GM18861 (cell line): ENCODE measurements at regions not wholly inside any gene's neighbourhood (a gene's known extent, or its start where the extent isn't known, plus 50 kb on each side); places are given as distances from the start of the nearest gene placed in this dataset.

Experiments
- ATAC-seq: cut with Tn5 transposase; IDR thresholded peaks from one replicate; pipeline ENCODE4 v1.9.1; 2021; ENCODE audit not compliant: unreplicated experiment

DNA sequence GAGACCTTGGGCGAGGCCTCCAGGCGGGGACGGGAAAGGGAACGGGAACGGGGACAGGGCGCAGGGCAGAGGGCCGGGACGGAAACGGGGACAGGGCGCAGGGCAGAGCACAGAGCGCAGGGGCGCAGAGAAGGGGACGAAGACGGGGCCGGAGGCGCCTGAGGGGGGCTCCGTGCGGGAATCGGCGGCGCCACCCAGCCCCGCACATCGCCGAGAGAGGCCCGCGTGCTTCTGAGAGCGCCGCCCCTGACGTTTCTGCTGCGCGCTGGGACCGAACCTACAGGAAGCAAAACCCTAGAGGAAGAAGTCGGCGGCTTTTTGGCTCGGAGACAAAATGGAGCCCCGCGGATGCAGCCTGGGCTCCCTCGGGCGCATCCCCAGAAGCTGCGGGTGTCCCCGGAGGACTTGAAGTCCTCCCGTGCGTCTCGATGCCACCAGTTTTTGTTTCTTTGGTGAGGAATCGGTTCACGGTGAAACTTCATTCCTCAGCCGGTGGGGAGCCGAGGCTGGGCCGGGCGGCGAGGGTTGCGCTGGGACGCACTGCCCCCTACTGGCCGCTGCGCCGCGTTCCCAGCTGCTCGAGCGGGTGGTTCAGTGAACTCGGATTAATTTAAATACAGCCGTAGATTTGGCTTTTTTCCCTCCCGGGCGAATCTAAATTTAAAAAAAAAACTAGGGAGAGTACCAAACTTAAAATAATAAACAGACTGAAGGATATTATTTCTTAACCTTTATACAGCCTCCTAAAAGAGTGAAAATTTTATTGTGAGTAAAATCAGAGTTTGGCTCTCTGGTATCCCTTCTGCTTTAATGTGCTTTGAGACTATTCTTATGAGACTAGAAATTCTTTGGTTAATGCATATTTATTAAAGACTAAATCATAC is 350.0 kb upstream of the ARGLU1 start:
- ATAC-seq: peak; percentile 86

DNA sequence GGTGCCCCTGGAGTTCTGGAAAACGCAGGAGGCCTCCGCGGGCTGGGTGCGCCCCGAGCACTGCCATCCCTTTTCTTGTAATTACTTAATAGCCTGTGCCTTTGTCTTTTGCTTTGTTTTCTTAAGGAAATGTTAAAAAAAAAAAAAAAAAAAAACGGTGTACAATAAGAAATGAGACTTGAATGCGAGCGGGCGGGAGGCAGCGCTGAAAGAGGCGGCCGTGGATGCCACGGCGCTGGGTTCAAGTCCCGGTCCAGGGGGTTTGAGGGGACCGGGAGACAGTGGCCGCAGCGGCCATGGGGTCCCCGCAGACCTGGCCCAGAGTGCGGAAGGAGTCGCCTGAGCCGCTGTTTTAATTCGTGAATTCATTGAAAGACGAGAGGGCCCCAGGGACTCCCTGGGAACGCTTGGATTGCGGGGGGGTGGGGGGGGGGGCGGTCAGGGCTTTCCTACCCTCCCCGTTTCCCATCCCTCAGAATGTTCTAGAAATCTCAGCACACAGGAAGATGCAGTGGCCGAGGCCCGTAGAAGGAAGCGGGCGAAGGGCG is 349.2 kb upstream of the ARGLU1 start:
- ATAC-seq: no peak

DNA sequence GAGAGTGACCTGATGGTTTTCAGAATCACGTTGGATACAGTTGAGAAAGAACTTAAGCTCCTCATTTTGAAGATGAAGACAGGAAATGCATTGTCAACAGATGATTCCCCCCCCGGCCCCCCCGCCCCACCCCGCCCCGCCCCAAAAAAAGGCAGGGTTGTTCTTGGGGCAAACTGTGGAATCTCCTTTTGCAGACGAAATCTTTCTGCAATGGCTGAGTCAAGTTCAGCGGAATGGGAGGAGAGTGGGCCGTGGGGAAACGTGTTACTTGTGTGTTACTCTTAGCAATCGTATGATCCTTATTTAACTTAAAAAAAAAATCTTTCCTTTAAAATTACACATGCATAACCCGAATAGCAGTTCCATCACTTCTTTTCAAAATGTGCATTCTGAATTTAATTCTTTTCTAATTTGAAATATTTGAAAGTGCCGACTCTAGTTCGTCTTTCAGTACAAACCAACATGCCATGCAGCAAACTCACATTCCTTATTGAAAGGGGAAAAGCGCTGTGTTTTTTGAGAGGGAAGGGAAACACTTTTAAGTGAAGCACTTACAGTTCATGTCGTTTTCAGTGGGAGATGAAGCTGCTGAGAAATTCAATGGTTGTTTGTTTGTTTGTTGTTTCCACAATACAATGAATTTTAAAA is 348.5 kb upstream of the ARGLU1 start:
- ATAC-seq: no peak

DNA sequence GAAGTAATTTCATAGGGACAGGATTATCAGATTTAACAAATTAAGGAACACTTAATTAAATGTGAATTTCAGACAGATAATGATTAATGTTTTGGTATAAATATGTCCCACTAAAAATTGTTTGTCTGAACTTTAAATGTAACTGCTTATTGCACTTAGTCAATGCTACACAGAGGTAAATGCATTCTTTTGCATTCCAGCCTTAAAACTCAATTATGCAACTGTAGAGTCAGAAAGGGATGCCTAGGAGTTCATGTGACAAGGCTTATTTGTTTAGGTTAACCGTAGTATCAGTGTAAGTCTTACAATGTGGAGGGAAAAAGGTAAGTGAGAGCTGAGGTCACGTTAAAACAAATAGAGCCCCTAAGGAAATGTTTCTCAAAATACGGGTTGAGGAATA is 347.2 kb upstream of the ARGLU1 start:
- no peak for ATAC-seq

DNA sequence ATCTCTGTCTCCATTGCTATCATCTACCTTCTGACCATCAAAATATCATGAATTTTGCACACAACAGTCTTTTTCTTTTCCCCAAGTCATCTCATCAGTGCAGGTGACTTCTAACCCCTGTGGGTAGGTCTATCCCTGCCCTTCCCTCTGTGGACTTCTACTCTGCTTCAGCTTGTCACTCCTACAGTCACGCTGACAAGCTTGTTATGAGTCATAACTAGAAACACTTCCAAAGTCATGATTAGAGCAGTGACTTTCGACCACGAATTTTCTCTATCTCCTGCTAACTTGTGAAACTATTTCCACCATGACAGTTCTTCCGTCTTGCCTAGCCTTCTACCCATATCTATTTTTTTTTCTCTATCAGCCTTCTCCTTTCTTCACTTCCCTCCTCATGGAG is 343.7 kb upstream of the ARGLU1 start:
- ATAC-seq: no peak

DNA sequence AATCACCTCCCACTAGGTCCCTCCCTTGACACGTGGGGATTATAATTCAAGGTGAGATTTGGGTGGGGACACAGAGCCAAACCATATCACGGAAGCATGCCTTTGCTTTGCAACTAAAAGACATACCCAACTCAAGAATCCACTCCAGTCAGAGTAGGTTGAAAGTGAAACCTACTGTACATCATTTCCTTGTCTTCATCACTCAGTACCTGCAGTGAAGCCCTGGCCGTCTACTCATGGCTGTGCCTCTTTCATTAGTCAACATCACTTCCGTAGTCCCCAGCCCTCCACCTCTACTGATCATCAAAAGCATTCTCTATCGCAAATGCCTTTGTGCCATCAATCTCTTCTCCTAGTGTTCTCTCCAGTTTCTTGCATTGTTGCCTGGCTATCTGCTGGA is 343.1 kb upstream of the ARGLU1 start:
- ATAC-seq: no peak

DNA sequence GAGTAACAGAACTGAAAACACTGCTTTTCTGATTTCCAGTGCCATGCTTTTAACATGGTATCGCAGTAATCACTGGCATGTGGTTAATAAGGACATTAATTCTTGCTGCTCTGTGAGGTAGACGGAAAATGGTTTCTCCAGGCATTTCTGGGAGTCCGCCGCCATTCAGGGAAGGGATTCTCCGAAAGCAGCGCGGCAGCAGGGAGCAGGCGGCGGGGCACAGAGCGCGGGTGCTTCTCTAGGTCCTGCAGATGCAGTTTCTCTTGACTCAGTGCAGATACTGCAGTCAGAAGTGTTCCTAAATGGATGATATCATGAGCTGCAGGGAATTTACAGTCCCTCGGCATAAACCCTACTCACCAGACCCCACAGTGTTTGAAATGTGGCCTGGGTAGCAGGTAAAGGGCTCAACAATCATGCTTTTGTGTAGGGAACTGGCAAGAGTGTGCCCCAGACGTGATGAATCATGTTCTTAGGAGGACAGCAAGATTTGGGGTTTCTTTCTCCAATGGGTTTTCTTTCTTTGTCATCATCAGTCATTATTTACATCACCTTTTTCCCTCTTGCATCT is 338.6 kb upstream of the ARGLU1 start:
- no peak for ATAC-seq

DNA sequence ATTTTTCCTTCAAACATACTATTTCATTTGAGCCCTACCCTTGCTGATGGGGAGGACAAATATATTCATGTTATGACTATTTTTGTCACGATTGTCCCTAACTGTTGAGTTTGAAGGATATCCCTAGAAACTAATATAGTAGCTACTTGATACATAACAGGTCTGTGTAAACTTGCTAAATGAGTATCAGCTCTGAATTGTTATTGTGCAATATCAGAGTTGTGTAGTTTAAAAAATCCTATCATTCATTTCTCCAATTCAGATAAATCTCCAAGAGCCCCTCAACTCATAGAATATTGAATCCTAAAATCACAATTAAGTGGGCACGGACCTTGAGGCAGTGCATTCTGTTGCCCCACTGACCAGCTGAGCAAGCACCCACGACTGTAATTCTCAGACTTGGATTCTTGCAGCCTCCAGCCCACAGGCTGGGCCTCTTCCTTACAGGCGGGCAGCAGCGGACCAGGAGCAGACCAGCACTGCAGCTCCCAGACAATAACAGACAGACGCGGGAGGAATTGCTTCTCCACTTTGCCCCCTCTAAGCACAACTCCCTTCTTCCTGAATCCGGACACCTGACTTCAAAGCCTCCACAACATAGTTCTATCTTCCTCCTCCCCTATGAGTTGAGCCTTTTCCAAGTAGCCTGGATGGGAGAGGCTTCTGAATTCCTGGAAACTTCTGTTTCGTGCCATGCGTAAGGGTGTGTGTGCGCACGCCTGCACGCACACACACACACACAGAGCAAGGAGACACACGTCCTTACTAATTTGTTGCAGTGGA is 337.6 kb upstream of the ARGLU1 start:
- ATAC-seq: no peak

DNA sequence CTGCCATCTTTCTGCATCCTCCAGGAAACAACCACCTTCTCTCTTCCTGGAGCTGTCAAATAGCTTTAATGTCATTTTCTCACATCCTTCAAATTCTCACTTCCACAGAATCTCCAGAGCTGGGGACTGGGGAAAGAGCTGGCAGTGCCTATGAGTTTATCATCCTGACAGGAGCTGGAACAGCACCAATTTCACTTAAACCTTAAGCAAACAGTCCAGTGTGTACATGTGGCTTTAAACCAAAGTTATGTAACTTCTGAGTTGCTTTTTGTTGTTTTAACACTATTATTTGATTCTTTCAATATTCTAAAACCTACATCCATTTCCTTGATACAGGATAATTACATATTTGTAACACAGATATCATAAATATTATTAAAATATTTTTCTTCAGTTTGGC is 331.5 kb upstream of the ARGLU1 start:
- ATAC-seq: no peak

DNA sequence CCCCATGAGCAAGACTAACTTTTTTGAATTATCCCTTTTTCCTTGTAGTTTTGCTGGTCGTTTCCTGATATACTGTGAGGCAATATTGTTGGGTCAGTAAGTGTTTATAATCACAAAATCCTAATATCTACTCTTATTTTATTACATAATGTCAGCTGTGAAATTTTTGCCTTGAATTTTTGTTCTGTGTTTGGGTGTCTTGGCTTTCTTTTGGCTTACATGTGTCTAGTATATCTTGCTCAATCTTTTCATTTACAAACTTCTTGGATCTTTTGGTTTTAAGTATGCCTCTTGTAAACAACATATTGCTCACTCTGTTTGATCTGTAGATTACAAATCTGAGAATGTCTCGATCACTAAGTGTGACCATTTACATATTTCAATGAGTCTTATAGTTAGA is 330.3 kb upstream of the ARGLU1 start:
- ATAC-seq: no peak

DNA sequence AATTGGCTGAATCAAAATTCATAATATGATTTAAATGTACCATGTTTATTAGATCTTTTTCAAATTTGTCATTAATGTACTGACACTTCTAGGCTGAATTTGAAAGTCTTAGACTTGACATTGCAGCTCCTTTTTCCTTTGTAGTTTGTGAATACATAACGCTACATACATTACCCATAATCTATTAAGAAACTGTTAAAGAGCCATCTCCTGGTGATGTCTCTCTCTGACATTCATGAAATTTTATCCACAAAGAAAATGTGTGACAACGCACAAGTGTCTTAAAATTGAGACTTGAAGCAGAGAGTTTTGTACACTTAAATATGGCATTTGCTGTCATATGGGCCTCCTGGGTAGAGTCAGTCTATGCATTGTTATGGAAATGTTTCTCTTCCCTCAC is 320.2 kb upstream of the ARGLU1 start:
- no peak for ATAC-seq

DNA sequence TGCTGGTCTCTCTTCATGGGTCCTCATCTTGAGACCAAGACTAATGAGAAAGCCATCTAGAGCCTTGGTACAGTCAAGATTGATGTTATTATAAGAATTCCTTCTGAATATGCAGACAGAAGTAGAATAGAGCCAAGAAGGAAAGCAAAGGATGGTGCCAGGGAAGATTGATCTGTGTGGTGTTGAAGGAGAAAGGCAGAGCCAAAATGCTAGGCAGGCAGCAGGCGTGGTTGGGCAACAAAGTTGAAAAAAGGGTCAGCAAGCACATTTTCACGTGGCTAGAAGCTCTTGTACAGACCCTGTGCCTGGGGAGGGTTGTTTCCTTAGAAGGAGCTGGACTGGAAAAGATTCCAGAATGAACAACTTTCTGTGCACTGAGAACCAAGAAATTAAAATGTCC is 319.7 kb upstream of the ARGLU1 start:
- no peak for ATAC-seq

DNA sequence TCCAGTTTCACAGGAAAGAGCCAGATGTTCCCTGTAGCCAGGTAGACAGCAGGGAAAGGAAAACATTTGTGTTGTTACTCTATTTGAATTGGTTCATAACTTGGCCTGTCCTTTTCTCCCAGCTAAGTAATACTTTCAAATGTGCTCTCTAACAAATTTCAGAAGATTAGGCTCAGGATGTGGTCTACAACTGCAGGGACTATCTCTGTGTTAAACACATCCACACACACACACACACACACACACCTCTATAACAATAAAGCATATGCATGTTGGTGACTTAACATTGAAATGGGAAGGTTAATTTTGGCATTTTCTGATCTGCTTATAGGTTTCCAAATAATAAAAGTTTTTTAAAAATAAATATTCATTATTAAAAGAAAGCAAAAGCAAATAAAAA is 316.0 kb upstream of the ARGLU1 start:
- ATAC-seq: no peak

DNA sequence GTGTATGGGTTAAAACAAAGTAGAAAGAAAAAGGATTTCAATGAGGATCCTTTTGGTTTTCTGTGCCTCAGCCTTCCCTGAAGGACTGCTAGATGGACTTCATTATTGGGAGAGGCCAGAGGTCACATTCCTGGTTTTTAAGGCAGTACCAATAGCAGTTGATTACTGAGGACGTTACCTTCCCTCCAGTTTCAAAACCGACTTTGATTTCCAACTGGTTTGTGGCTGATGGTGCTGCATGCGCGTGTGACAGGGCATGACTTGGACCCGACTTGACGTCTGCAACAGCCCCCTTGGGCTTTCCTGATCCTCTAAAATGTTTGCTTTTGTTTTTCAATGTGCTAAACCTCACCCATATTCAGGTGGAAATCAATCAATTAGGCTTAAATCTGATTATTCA is 314.3 kb upstream of the ARGLU1 start:
- ATAC-seq: no peak

DNA sequence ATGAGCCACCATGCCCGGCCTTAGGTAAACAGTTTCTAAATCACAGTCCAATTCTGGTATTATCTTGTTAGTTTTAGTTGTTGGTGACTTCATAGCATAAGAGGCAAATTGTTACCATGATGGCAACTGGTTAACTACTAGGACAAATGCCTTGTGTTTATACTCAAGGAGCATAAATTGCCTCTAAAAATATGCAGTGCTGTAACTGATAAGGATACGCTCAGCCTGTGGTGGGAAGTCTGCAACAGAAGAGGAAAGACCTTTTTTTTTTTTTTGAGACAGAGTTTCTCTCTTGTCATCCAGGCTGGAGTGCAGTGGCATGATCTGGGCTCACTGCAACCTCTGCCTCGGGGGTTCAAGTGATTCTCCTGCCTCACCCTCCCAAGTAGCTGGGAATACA is 311.9 kb upstream of the ARGLU1 start:
- no peak for ATAC-seq

DNA sequence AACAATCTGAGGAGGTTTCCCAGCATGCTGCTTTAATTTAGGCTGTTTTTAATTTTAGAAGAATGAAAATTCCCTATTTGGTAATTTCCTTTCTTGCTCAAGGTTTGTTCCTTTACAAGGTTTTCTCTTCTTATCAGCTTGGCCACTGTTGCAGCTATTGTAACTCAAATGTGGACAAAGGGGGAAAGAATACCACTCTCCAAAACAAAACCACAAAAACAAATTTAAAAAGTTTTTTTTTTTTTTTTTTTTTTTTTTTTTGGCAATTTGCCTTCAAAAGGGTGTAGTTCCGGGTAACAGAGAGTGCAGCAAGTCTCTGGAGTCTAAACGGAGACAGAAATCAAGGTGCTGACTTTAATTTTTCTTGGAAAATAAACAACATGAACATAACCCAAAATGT is 306.4 kb upstream of the ARGLU1 start:
- ATAC-seq: no peak

DNA sequence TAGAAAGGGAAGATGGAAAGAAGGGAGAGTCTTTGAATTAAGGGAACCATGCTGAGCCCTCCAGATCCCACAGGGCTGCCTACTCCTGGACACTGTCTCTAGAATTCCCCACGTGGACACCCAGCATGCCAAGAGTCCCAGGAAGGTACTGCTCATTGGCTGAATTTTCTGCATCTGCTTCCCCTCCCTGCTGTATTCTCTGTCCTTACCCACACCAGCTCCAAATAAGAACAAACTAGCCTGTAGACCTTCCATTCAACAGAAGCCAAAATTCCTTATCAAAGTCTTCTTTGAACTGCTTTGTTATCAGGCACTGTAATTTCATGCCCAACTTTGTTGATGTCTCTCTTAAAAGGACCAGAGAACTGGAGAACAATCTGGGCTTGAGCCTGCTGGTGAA is 305.9 kb upstream of the ARGLU1 start:
- no peak for ATAC-seq

DNA sequence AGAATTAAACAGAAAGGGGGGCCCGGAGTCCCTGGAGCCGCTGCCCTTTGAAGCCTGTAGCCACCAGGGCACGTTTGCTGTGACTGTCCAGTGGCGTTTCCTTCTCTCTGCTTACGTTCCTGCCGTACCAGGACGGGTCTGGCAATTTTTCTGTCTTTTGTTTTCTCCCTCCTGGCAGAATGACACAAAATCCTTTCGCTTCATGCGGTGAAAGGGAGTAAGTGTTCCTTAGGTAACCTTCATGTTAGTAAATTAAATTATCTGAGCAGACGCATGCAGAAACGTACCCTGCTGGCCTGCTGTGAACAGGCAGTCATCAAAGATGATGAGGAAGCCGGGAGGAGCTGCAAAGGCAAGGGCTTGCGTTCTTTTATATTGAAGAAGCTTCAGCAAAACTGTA is 299.3 kb upstream of the ARGLU1 start:
- no peak for ATAC-seq

DNA sequence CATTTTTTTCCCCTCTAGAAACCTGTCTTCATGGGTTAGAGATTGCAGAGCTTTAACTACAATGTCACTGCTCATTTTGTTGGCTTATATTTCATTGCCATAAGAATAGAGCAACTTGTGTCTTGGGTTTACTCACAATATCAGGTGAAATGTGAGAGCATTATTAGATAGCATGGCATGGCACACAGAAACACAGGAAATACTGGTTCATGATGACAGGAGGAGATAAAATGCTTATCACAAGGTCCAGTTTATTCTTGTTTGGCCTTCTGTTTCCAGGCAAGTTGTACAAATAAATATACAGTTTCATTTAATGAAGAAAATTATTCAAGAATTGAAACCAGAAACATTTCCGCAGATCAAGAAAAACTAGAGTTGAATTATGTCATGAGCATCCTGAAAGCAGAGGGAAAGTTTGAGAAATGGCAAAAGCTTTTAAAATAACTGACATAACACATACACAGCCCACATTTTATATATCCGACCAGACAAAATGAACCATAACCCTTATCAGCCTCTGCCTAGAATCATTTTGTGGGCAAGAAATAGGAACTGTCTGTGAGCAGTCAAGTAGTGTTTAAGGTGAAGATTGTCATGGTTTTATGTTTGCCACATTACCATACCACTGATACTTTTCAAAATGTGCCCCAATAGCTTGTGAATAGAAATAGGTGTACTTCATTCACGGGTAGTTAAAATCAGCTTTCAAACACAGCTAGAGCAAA is 297.9 kb upstream of the ARGLU1 start:
- ATAC-seq: no peak

DNA sequence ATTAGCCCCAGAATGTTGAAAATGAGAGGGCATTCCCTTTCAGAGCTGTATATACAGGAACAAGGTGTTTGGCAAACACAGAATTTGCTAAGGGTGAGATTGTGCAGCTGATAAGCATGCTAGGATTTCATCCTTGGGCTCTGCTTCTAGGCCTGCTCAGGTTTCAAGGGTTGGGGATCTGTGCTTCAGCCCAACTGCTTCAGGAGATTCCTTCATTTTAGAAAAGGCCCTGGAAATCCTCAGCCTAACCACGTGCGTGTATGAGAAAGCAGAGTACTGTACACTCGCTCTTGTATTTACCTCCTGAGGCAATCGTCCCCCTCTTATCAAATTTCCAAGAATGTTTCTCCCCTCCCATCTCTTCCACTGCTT is 291.6 kb upstream of the ARGLU1 start:
- no peak for ATAC-seq
